ENCODE measurements at regions not wholly inside any gene's neighbourhood (a gene's known extent, or its start where the extent isn't known, plus 50 kb on each side); places are given as distances from the start of the nearest gene placed in this dataset.

- Histone ChIP-seq H3K27me3 (replicated peaks in 1 of 4; ENCODE audit: control insufficient read depth in 3 of 4, extremely low read depth in 1 of 4, insufficient read depth in 3 of 4, low read length in 3 of 4) (no peaks in the 10 kb centered on the region), H3K79me2 (ENCODE audit: control insufficient read depth in 1 of 2, insufficient read depth in 2 of 2, low read length in 2 of 2) (no peaks in the 10 kb centered on the region), H2BK12ac (ENCODE audit: low read depth, low read length) (no peak overlapping the region), H2AFZ (ENCODE audit: low read length) (no peak overlapping the region), H3K27ac (ENCODE audit: low read depth, low read length) (no peak overlapping the region), H3K36me3 (ENCODE audit: control insufficient read depth in 2 of 4, insufficient read depth in 4 of 4, low read length in 3 of 4) (no peaks in the 10 kb centered on the region), H3K9ac (replicated peaks in 1 of 4; ENCODE audit: extremely low read depth in 1 of 4, low read depth in 3 of 4, low read length in 3 of 4) (no peak overlapping the region), H3K4me1 (replicated peaks in 1 of 4; ENCODE audit: control insufficient read depth in 3 of 4, insufficient read depth in 4 of 4, low read length in 3 of 4) (no peaks in the 10 kb centered on the region), H4K5ac (ENCODE audit: insufficient read length, low read depth, low read length) (no peak overlapping the region), H4K8ac (ENCODE audit: extremely low read depth, insufficient read depth, low read length) (no peak overlapping the region), H3K4me3 (ENCODE audit: extremely low read depth in 1 of 4, insufficient read depth in 2 of 4, low read depth in 3 of 4, low read length in 4 of 4) (no peak overlapping the region), H3K9me3 (ENCODE audit: insufficient read depth in 2 of 2, low read depth in 1 of 2, low read length in 1 of 2) (no peaks in the 10 kb centered on the region), H2BK20ac (ENCODE audit: low read length) (no peak overlapping the region), H3K4me2 (ENCODE audit: insufficient read depth in 1 of 2, low read depth in 2 of 2, low read length in 2 of 2) (no peak overlapping the region), H3K79me1 (ENCODE audit: low read depth, low read length) (no peaks in the 10 kb centered on the region), H2AK5ac (ENCODE audit: low read depth, low read length) (no peak overlapping the region), H3K23me2 (ENCODE audit: low read depth, low read length) (no peaks in the 10 kb centered on the region), H2BK120ac (replicated peaks; ENCODE audit: low read depth, low read length) (no peak overlapping the region), H4K91ac (replicated peaks; ENCODE audit: insufficient read length, low read length) (no peak overlapping the region), H2BK5ac (ENCODE audit: low read depth, low read length) (no peak overlapping the region), H3K4ac (replicated peaks; ENCODE audit: insufficient read length, low read depth, low read length) (no peak overlapping the region), H4K20me1 (replicated peaks in 1 of 2; ENCODE audit: control insufficient read depth in 1 of 2, insufficient read depth in 2 of 2, low read length in 2 of 2) (no peaks in the 10 kb centered on the region), H3K18ac (ENCODE audit: extremely low read depth, low read length) (no peak overlapping the region), H2BK15ac (ENCODE audit: low read length) (no peak overlapping the region), H3K56ac (replicated peaks; ENCODE audit: insufficient read length, low read depth, low read length) (no peak overlapping the region), H3K23ac (ENCODE audit: insufficient read length) (no peak overlapping the region), H3K14ac (ENCODE audit: insufficient read length) (no peak overlapping the region)
- ChIA-PET CTCF (ENCODE audit: partially characterized antibody) (no interaction called here), POLR2A (ENCODE audit: partially characterized antibody) (interaction anchor here (0.7 kb wide), 1 partner anchor 11 kb away, joined by 3 read pairs; no protein-coding TSS in a partner anchor)
- DNase-seq (ENCODE audit: low read depth in 1 of 2, low spot score in 2 of 2) = no peak
- no peak for FAIRE-seq
- TF ChIP-seq TAF7 (optimal IDR thresholded peaks at IDR 0.05; ENCODE audit: borderline replicate concordance, low read depth, low read length) (no peak), CHD1 (IDR thresholded peaks at IDR 0.05; ENCODE audit: low read depth, low read length) (no peak), POLR2A (IDR thresholded peaks at IDR 0.05; ENCODE audit: control extremely low read depth in 1 of 2, low read depth in 2 of 2, low read length in 2 of 2) (no peak), GTF2F1 (IDR thresholded peaks at IDR 0.05; ENCODE audit: borderline replicate concordance, low read depth, low read length) (no peak), KDM5A (IDR thresholded peaks at IDR 0.05; ENCODE audit: low read length) (no peak), SP4 (IDR thresholded peaks at IDR 0.05; ENCODE audit: low read length) (no peak), EGR1 (IDR thresholded peaks at IDR 0.05; ENCODE audit: borderline replicate concordance, low read depth, low read length) (no peak), ZNF274 (IDR thresholded peaks at IDR 0.05; ENCODE audit: borderline replicate concordance, extremely low read depth, low read length) (no peak), SP1 (IDR thresholded peaks at IDR 0.05; ENCODE audit: low read depth, low read length) (no peak), SIN3A (conservative IDR thresholded peaks at IDR 0.05 in 1 of 2, IDR thresholded peaks at IDR 0.05 in 1 of 2; ENCODE audit: low read depth in 1 of 2, low read length in 2 of 2) (no peak), CTCF (IDR thresholded peaks at IDR 0.05; ENCODE audit: control extremely low read depth in 1 of 3, insufficient read depth in 1 of 3, low read depth in 1 of 3, low read length in 3 of 3) (no peak), ASH2L (IDR thresholded peaks at IDR 0.05; ENCODE audit: low read length) (no peak), CEBPB (IDR thresholded peaks at IDR 0.05; ENCODE audit: low read depth, low read length) (no peak), KDM4A (IDR thresholded peaks at IDR 0.05; ENCODE audit: low read depth, low read length, severe bottlenecking) (no peak), SAP30 (IDR thresholded peaks at IDR 0.05; ENCODE audit: insufficient read depth, insufficient replicate concordance, low read length) (no peak)
These were observed 802.3 kb upstream of the SORCS1 start for GRCh38 chr10:107966826-107967225.
